ENCODE measurements at regions not wholly inside any gene's neighbourhood (a gene's known extent, or its start where the extent isn't known, plus 50 kb on each side); places are given as distances from the start of the nearest gene placed in this dataset.

DNA sequence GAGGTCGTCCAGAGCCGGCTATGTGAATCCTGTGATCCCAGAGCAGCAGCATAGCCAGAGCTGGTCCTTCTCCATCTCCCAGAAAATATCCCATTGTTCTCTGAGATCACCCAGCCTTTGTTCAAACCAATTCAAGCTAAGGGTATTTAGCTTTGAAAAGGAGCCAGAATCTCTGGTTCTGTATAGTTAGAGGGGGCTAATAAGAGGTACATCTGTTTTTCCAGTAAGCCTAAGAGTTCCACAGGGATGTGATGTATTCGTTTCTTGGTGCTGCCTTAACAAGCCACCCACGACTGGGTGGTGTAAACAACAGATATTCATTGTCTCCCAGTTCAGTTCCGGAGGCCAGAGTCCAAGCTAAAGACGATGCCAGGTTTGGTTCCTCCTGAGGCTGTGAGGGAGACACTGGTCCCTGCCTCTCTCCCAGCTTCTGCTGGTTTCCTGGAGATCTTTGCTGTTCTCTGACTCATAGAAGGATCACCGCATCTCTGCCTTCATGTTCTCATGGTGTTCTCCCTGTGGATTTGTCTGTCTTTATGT is 344.8 kb downstream of the MTRR start:
- Histone ChIP-seq H3K27me3 (ENCODE audit: control insufficient read depth in 2 of 2, insufficient read depth in 2 of 2, low read length in 2 of 2) (no peaks in the 10 kb centered on the region), H3K79me2 (ENCODE audit: control insufficient read depth, insufficient read depth, low read length) (no peaks in the 10 kb centered on the region), H3K9me1 (replicated peaks; ENCODE audit: control insufficient read depth, extremely low read depth, insufficient read depth, low read length) (no peaks in the 10 kb centered on the region), H2AFZ (ENCODE audit: low read depth, low read length) (no peak overlapping the region), H3K9me3 (replicated peaks; ENCODE audit: control insufficient read depth, insufficient read depth, low read length) (no peaks in the 10 kb centered on the region), H3K27ac (ENCODE audit: insufficient read depth, low read depth, low read length) (no peak overlapping the region), H3K4me3 (replicated peaks in 1 of 3; ENCODE audit: insufficient read depth in 1 of 3, low read depth in 1 of 3, low read length in 3 of 3) (no peak overlapping the region), H3K9ac (replicated peaks; ENCODE audit: extremely low read depth, insufficient read depth, low read length) (no peak overlapping the region), H4K20me1 (replicated peaks; ENCODE audit: control insufficient read depth, extremely low read depth, insufficient read depth, low read length) (no peaks in the 10 kb centered on the region), H3K36me3 (ENCODE audit: control insufficient read depth in 2 of 2, extremely low read depth in 1 of 2, insufficient read depth in 2 of 2, low read length in 2 of 2) (no peaks in the 10 kb centered on the region), H3K4me2 (ENCODE audit: insufficient read depth, low read length) (no peak overlapping the region), H3K4me1 (ENCODE audit: control insufficient read depth, extremely low read depth, insufficient read depth, low read length) (no peaks in the 10 kb centered on the region)
- POLR2A ChIA-PET, result no interaction called here
- CTCF ChIA-PET, result no interaction called here
- FAIRE-seq (no peak), DNase-seq (ENCODE audit: low read depth, low spot score) (no peak)
- intact Hi-C loops (cut with micrococcal nuclease), result no loop called here
- BruUV-seq (replicated peaks), result no TSS peak
- dilution Hi-C loops (cut with MboI; ENCODE audit: extremely low pct_ligation_motif_present, low sequenced_read_pairs), result no loop called here
- no peak for TF ChIP-seq CTCF (IDR thresholded peaks at IDR 0.05; ENCODE audit: extremely low read depth in 1 of 2, insufficient read depth in 1 of 2, low read depth in 1 of 2, low read length in 2 of 2)
- TF ChIP-seq MYC (IDR thresholded peaks at IDR 0.05; ENCODE audit: low read depth, low read length), result no peak
- TF ChIP-seq FOS (IDR thresholded peaks at IDR 0.05; ENCODE audit: borderline replicate concordance, insufficient read depth, low read length), result no peak
- TF ChIP-seq MAX (IDR thresholded peaks at IDR 0.05; ENCODE audit: insufficient read depth, insufficient read length), result no peak
- TF ChIP-seq JUN (IDR thresholded peaks at IDR 0.05; ENCODE audit: borderline replicate concordance, insufficient read depth, insufficient read length, low read depth), result no peak
- TF ChIP-seq POLR2A (IDR thresholded peaks at IDR 0.05; ENCODE audit: low read depth, low read length), result no peak
- no peak for TF ChIP-seq EZH2 (IDR thresholded peaks at IDR 0.05; ENCODE audit: borderline replicate concordance, low read depth, low read length, severe bottlenecking)
- TF ChIP-seq GATA2 (IDR thresholded peaks at IDR 0.05; ENCODE audit: insufficient read depth, insufficient read length, low read depth, low read length), result no peak
- no peak for TF ChIP-seq POLR2AphosphoS5 (IDR thresholded peaks at IDR 0.05; ENCODE audit: insufficient read depth, low read depth, low read length)

Measured in endothelial cell of umbilical vein (primary cell).